T-cell (primary cell): ENCODE measurements at regions not wholly inside any gene's neighbourhood (a gene's known extent, or its start where the extent isn't known, plus 50 kb on each side); places are given as distances from the start of the nearest gene placed in this dataset.

Experiments
- ATAC-seq, 4 experiments: fragments of 200-7000 bp in 3 of 4; fragments of 150-1000 bp in 1 of 4; cut with Tn5 transposase; replicated peaks in 1 of 4; 1 replicate in 3 of 4; 2 replicates in 1 of 4; pipeline ENCODE4 v1.10.0; 2021; ENCODE audit warnings: moderate library complexity in 3 of 4, mild to moderate bottlenecking in 2 of 4, moderate number of reproducible peaks in 1 of 4
- CTCF ChIA-PET, 2 donors: fragments of 300-600 bp; sonication (Branson Sonifier 250); formaldehyde crosslinking; loops; one replicate each; lab custom pipeline; 2022; ENCODE audit warnings: antibody characterized with exemption in 2 of 2; lab: Charles Lee
- POLR2A ChIA-PET, 2 donors: fragments of 300-600 bp; sonication (Branson Sonifier 250); formaldehyde crosslinking; loops; one replicate each; lab custom pipeline; 2022; ENCODE audit warnings: antibody characterized with exemption in 2 of 2; lab: Charles Lee
- DNase-seq, 35 experiments: peaks; one replicate each; pipeline versions ENCODE4 v3.0.0 to v3.0.0-alpha.2; 2013 to 2023
- H3K27ac ChIP-seq: one replicate; pipeline ENCODE4 v1.5.1; 2013; ENCODE audit warnings: low read length
- H3K27me3 ChIP-seq, 2 experiments: replicated peaks in 1 of 2; 1 replicate in 1 of 2; 2 replicates in 1 of 2; pipeline versions ENCODE4 v1.6.1 to v1.7.0; 2013; ENCODE audit warnings: low read length in 1 of 2, mixed read lengths in 1 of 2; ENCODE audit not compliant: control insufficient read depth in 2 of 2, insufficient read depth in 2 of 2; ENCODE audit errors: extremely low read depth in 1 of 2
- H3K36me3 ChIP-seq, 2 donors: 1 replicate in 1 of 2; 2 replicates in 1 of 2; pipeline versions ENCODE4 v1.6.1 to v1.7.0; 2013; ENCODE audit warnings: low read length in 1 of 2; ENCODE audit not compliant: control insufficient read depth in 2 of 2, insufficient read depth in 1 of 2; ENCODE audit errors: extremely low read depth in 1 of 2
- H3K4me1 ChIP-seq, 2 experiments: 1 replicate in 1 of 2; 2 replicates in 1 of 2; pipeline versions ENCODE4 v1.6.1 to v1.7.0; 2013; ENCODE audit warnings: low read length in 2 of 2, mixed read lengths in 1 of 2; ENCODE audit not compliant: insufficient read depth in 2 of 2, control insufficient read depth in 1 of 2; ENCODE audit errors: extremely low read depth in 1 of 2
- H3K4me3 ChIP-seq, 2 donors: 1 replicate in 1 of 2; 2 replicates in 1 of 2; pipeline versions ENCODE4 v1.5.1 to v1.7.0; 2013; ENCODE audit warnings: mild to moderate bottlenecking in 2 of 2, low read length in 1 of 2, moderate library complexity in 1 of 2; ENCODE audit not compliant: control insufficient read depth in 1 of 2; ENCODE audit errors: extremely low read depth in 1 of 2
- H3K9me3 ChIP-seq: 2 replicates; pipeline ENCODE4 v1.7.0; 2013
- H3K27ac Mint-ChIP-seq, 2 donors: one replicate each; pipeline ENCODE4 v1.8.0; 2020 to 2021; ENCODE audit warnings: mild to moderate bottlenecking in 2 of 2, mixed read lengths in 2 of 2
- H3K27me3 Mint-ChIP-seq, 2 donors: one replicate each; pipeline ENCODE4 v1.8.0; 2021 to 2022; ENCODE audit warnings: mixed read lengths in 2 of 2
- H3K36me3 Mint-ChIP-seq: one replicate; pipeline ENCODE4 v1.8.0; 2021; ENCODE audit warnings: mixed read lengths
- H3K4me1 Mint-ChIP-seq, 3 donors: one replicate each; pipeline ENCODE4 v1.8.0; 2020 to 2022; ENCODE audit warnings: mixed read lengths in 3 of 3, mild to moderate bottlenecking in 1 of 3
- H3K4me3 Mint-ChIP-seq, 3 donors: one replicate each; pipeline ENCODE4 v1.8.0; 2020 to 2022; ENCODE audit warnings: mild to moderate bottlenecking in 3 of 3, mixed read lengths in 3 of 3, moderate library complexity in 3 of 3
- H3K9me3 Mint-ChIP-seq, 3 donors: one replicate each; pipeline ENCODE4 v1.8.0; 2020 to 2022; ENCODE audit warnings: mixed read lengths in 3 of 3
- WGBS: methylation state at CpG from one replicate; pipeline ENCODE4 v1.1.5; 2013; ENCODE audit warnings: missing lambda C conversion rate; ENCODE audit not compliant: insufficient coverage; 5-methylcytosine and 5-hydroxymethylcytosine counted together

GRCh38 chr4:162510937-162511336, 347.1 kb upstream of the FSTL5 start:
- Histone ChIP-seq H3K4me1 (no peaks in the 10 kb centered on the region), H3K36me3 (no peaks in the 10 kb centered on the region), H3K27ac (no peak overlapping the region), H3K27me3 (no peaks in the 10 kb centered on the region), H3K9me3 (no peaks in the 10 kb centered on the region), H3K4me3 (no peak overlapping the region)
- Mint-ChIP-seq H3K36me3 (no peaks in the 10 kb centered on the region), H3K4me3 (no peak overlapping the region), H3K27ac (no peak overlapping the region), H3K9me3 (peaks cover 0 to 3% (median 0%) of the 10 kb centered on the region in 3 donors), H3K27me3 (peaks cover 0 to 1% of the 10 kb centered on the region in 2 donors), H3K4me1 (no peaks in the 10 kb centered on the region)
- ChIA-PET POLR2A (no interaction called here), CTCF (interaction anchor here in 1 of 2 donors (0.6 kb wide), 1 partner anchor 345 kb away, joined by 3 read pairs; no protein-coding TSS in a partner anchor)
- no CpG with 5 or more reads among the region's 3 CpGs for WGBS
- no peak for ATAC-seq
- DNase-seq = no peak

DNA sequence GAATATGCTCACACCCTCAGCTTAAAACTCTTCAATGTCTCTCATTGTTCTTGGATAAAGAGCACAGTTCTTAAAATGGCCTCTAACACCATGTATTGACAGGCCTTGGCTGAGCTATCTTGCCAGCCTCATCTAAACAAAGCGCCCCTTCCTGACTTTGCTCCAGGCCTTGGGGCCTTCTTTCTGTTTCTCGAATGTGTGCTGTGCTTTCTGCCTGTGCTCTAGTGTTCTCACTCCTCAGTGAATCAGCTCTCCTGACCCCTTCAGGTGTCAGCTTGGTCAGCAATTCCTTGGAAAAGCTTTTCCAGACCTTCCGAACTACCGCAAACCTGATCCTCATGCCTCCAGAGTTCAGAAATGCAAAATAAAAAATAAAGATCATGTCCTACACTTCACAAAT, 346.3 kb upstream of the FSTL5 start:
- Histone ChIP-seq H3K4me1 (no peaks in the 10 kb centered on the region), H3K27ac (no peak overlapping the region), H3K9me3 (no peaks in the 10 kb centered on the region), H3K27me3 (no peaks in the 10 kb centered on the region), H3K36me3 (no peaks in the 10 kb centered on the region), H3K4me3 (no peak overlapping the region)
- CTCF ChIA-PET = no interaction called here
- DNase-seq = no peak
- no peaks in the 10 kb centered on the region for H3K4me1 Mint-ChIP-seq
- H3K9me3 Mint-ChIP-seq = no peaks in the 10 kb centered on the region
- no peak overlapping the region for H3K4me3 Mint-ChIP-seq
- POLR2A ChIA-PET = no interaction called here
- no peaks in the 10 kb centered on the region for H3K36me3 Mint-ChIP-seq
- 86% methylated on average over 2 of the region's 4 CpGs for WGBS
- ATAC-seq = no peak
- no peak overlapping the region for H3K27ac Mint-ChIP-seq
- H3K27me3 Mint-ChIP-seq = peaks cover 0 to 1% of the 10 kb centered on the region in 2 donors

GRCh38 chr4:162509333-162509732, 345.5 kb upstream of the FSTL5 start:
- H3K9me3 ChIP-seq = no peaks in the 10 kb centered on the region
- no peaks in the 10 kb centered on the region for H3K9me3 Mint-ChIP-seq
- no peak for ATAC-seq
- WGBS = no CpG with 5 or more reads among the region's 1 CpG
- H3K27ac ChIP-seq = no peak overlapping the region
- no peaks in the 10 kb centered on the region for H3K36me3 Mint-ChIP-seq
- no peaks in the 10 kb centered on the region for H3K4me1 Mint-ChIP-seq
- H3K27ac Mint-ChIP-seq = no peak overlapping the region
- DNase-seq = no peak
- H3K4me1 ChIP-seq = no peaks in the 10 kb centered on the region
- H3K36me3 ChIP-seq = no peaks in the 10 kb centered on the region
- no peaks in the 10 kb centered on the region for H3K27me3 ChIP-seq
- H3K4me3 ChIP-seq = no peak overlapping the region
- H3K27me3 Mint-ChIP-seq = peaks cover 0 to 1% of the 10 kb centered on the region in 2 donors
- ChIA-PET CTCF (no interaction called here), POLR2A (no interaction called here)
- H3K4me3 Mint-ChIP-seq = no peak overlapping the region

GRCh38 chr4:162506253-162506652, 342.5 kb upstream of the FSTL5 start:
- Mint-ChIP-seq H3K27ac (no peak overlapping the region), H3K9me3 (no peaks in the 10 kb centered on the region), H3K36me3 (no peaks in the 10 kb centered on the region), H3K27me3 (peaks cover 3 to 4% of the 10 kb centered on the region in 2 donors), H3K4me1 (no peaks in the 10 kb centered on the region), H3K4me3 (no peak overlapping the region)
- Histone ChIP-seq H3K36me3 (no peaks in the 10 kb centered on the region), H3K4me3 (no peak overlapping the region), H3K4me1 (no peaks in the 10 kb centered on the region), H3K27ac (no peak overlapping the region), H3K9me3 (no peaks in the 10 kb centered on the region), H3K27me3 (no peaks in the 10 kb centered on the region)
- DNase-seq (no peak), ATAC-seq (no peak)
- CTCF ChIA-PET = no interaction called here
- POLR2A ChIA-PET = no interaction called here
- WGBS = 96% methylated on average over 2 of the region's 2 CpGs

- DNase-seq = no peak
- CTCF ChIA-PET = no interaction called here
- ATAC-seq = no peak
- 78% methylated on average over 2 of the region's 4 CpGs for WGBS
- no peaks in the 10 kb centered on the region for H3K27me3 ChIP-seq
- peaks cover 3 to 4% of the 10 kb centered on the region in 2 donors for H3K27me3 Mint-ChIP-seq
- H3K27ac ChIP-seq = no peak overlapping the region
- no peaks in the 10 kb centered on the region for H3K36me3 ChIP-seq
- no peak overlapping the region for H3K27ac Mint-ChIP-seq
- H3K9me3 Mint-ChIP-seq = no peaks in the 10 kb centered on the region
- no peaks in the 10 kb centered on the region for H3K4me1 Mint-ChIP-seq
- no peak overlapping the region for H3K4me3 ChIP-seq
- no peaks in the 10 kb centered on the region for H3K9me3 ChIP-seq
- no peaks in the 10 kb centered on the region for H3K4me1 ChIP-seq
- POLR2A ChIA-PET = no interaction called here
- H3K4me3 Mint-ChIP-seq = no peak overlapping the region
- H3K36me3 Mint-ChIP-seq = no peaks in the 10 kb centered on the region
These were observed 340.1 kb upstream of the FSTL5 start for GRCh38 chr4:162503868-162504267.

GRCh38 chr4:162502109-162502508, 338.3 kb upstream of the FSTL5 start:
- no peak overlapping the region for H3K4me3 ChIP-seq
- no peaks in the 10 kb centered on the region for H3K9me3 ChIP-seq
- ChIA-PET CTCF (no interaction called here), POLR2A (no interaction called here)
- no peaks in the 10 kb centered on the region for H3K4me1 ChIP-seq
- no peak overlapping the region for H3K27ac Mint-ChIP-seq
- no peak for DNase-seq
- H3K27me3 ChIP-seq = no peaks in the 10 kb centered on the region
- H3K4me1 Mint-ChIP-seq = no peaks in the 10 kb centered on the region
- no peaks in the 10 kb centered on the region for H3K9me3 Mint-ChIP-seq
- ATAC-seq = no peak
- no peaks in the 10 kb centered on the region for H3K36me3 Mint-ChIP-seq
- no peaks in the 10 kb centered on the region for H3K36me3 ChIP-seq
- no peak overlapping the region for H3K4me3 Mint-ChIP-seq
- no peak overlapping the region for H3K27ac ChIP-seq
- peaks cover 3 to 4% of the 10 kb centered on the region in 2 donors for H3K27me3 Mint-ChIP-seq

DNA sequence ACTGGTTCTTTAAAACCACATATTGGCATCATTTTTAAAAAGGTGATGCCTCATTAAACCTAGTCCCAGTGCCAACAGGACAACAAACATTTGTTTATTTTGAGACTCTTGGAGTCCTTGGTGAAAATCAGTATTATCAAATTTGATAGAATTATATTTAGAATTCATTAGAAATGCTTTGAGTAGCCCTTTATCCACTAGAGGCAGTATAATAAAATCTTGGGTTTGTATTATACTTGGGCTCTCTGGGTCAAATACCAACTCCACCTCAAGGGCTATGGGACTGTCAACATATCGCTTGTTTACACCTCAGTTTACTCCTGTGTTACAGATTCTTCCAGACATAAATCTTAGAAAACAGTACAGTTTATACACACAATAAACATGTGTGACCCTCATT, 335.7 kb upstream of the FSTL5 start:
- DNase-seq (no peak), ATAC-seq (no peak)
- Histone ChIP-seq H3K27ac (no peak overlapping the region), H3K9me3 (no peaks in the 10 kb centered on the region), H3K27me3 (no peaks in the 10 kb centered on the region), H3K36me3 (no peaks in the 10 kb centered on the region), H3K4me3 (no peak overlapping the region), H3K4me1 (no peaks in the 10 kb centered on the region)
- ChIA-PET POLR2A (no interaction called here), CTCF (interaction anchor here (0.5 to 1.3 kb wide), 3 partner anchors 20 to 1051 kb away, joined by 3 to 7 read pairs (median 3); no protein-coding TSS in a partner anchor)
- no peaks in the 10 kb centered on the region for H3K4me1 Mint-ChIP-seq
- WGBS = no CpG with 5 or more reads among the region's 1 CpG
- no peak overlapping the region for H3K4me3 Mint-ChIP-seq
- no peak overlapping the region for H3K27ac Mint-ChIP-seq
- H3K36me3 Mint-ChIP-seq = no peaks in the 10 kb centered on the region
- H3K27me3 Mint-ChIP-seq = peaks cover 3 to 4% of the 10 kb centered on the region in 2 donors
- no peaks in the 10 kb centered on the region for H3K9me3 Mint-ChIP-seq
